ENCODE measurements at regions not wholly inside any gene's neighbourhood (a gene's known extent, or its start where the extent isn't known, plus 50 kb on each side); places are given as distances from the start of the nearest gene placed in this dataset.

DNA sequence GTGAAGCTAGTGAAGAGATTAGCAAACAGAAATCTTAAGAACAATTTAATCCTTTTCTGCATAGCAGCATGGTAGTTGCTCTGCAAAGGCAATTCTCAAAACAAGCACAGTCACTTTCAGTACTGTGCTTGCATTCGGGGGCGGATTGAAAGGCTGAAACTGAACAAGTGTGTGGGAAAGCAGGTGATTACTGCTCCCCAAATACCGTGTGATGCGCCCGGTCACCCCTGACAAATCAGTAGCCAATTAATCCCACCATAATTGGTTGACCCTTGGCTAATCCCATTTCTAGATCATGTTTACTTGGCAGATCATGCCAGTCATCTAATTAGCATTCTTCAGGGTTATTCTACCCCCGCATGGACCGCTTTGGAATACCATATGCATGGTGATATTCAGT is 76.5 kb upstream of the ADRB1 start:
- no peak for TF ChIP-seq CTCF (IDR thresholded peaks at IDR 0.05)
- no peak for TF ChIP-seq POLR2AphosphoS5 (IDR thresholded peaks at IDR 0.05)

Data from esophagus muscularis mucosa (tissue), 3 donors.